ENCODE measurements at regions not wholly inside any gene's neighbourhood (a gene's known extent, or its start where the extent isn't known, plus 50 kb on each side); places are given as distances from the start of the nearest gene placed in this dataset.

- intact Hi-C loops (cut with DNase I), result no loop called here
- no peak for ATAC-seq
- TF ChIP-seq CTCF (IDR thresholded peaks at IDR 0.05), result no peak
- Histone ChIP-seq H3K9me3 (no peaks in the 10 kb centered on the region), H3K27ac (no peak overlapping the region), H3K4me1 (no peaks in the 10 kb centered on the region), H3K36me3 (no peaks in the 10 kb centered on the region), H3K27me3 (no peaks in the 10 kb centered on the region), H3K4me3 (no peak overlapping the region)
- DNase-seq, result no peak
These were observed 484.0 kb upstream of the MAP2 start for GRCh38 chr2:208939852-208940251.

GRCh38 chr2:208945719-208946256, 478.1 kb upstream of the MAP2 start:
- Histone ChIP-seq H3K4me3 (no peak overlapping the region), H3K9me3 (no peaks in the 10 kb centered on the region), H3K4me1 (no peaks in the 10 kb centered on the region), H3K27ac (no peak overlapping the region), H3K27me3 (no peaks in the 10 kb centered on the region), H3K36me3 (no peaks in the 10 kb centered on the region)
- ATAC-seq, result no peak
- TF ChIP-seq CTCF (IDR thresholded peaks at IDR 0.05), result no peak
- DNase-seq, result no peak
- intact Hi-C loops (cut with DNase I), result no loop called here

GRCh38 chr2:208948073-208948472, 475.8 kb upstream of the MAP2 start:
- intact Hi-C loops (cut with DNase I), result no loop called here
- DNase-seq (no peak), ATAC-seq (no peak)
- Histone ChIP-seq H3K27ac (no peak overlapping the region), H3K27me3 (no peaks in the 10 kb centered on the region), H3K4me3 (no peak overlapping the region), H3K4me1 (no peaks in the 10 kb centered on the region), H3K9me3 (no peaks in the 10 kb centered on the region), H3K36me3 (no peaks in the 10 kb centered on the region)
- no peak for TF ChIP-seq CTCF (IDR thresholded peaks at IDR 0.05)

- Histone ChIP-seq H3K9me3 (no peaks in the 10 kb centered on the region), H3K27ac (no peak overlapping the region), H3K36me3 (no peaks in the 10 kb centered on the region), H3K4me1 (no peaks in the 10 kb centered on the region), H3K27me3 (no peaks in the 10 kb centered on the region), H3K4me3 (no peak overlapping the region)
- intact Hi-C loops (cut with DNase I), result no loop called here
- DNase-seq (no peak), ATAC-seq (no peak)
- no peak for TF ChIP-seq CTCF (IDR thresholded peaks at IDR 0.05)
These were observed 453.8 kb upstream of the MAP2 start for GRCh38 chr2:208970070-208970469.

GRCh38 chr2:208977582-208977981, 446.3 kb upstream of the MAP2 start:
- intact Hi-C loops (cut with DNase I), result no loop called here
- ATAC-seq, result no peak
- no peak overlapping the region for H3K27ac ChIP-seq
- no peak for DNase-seq
- no peaks in the 10 kb centered on the region for H3K9me3 ChIP-seq
- no peaks in the 10 kb centered on the region for H3K4me1 ChIP-seq
- H3K4me3 ChIP-seq, result no peak overlapping the region
- H3K27me3 ChIP-seq, result no peaks in the 10 kb centered on the region
- H3K36me3 ChIP-seq, result no peaks in the 10 kb centered on the region
- no peak for TF ChIP-seq CTCF (IDR thresholded peaks at IDR 0.05)

GRCh38 chr2:208978946-208979345, 444.9 kb upstream of the MAP2 start:
- DNase-seq (no peak), ATAC-seq (no peak)
- Histone ChIP-seq H3K4me3 (no peak overlapping the region), H3K36me3 (no peaks in the 10 kb centered on the region), H3K9me3 (no peaks in the 10 kb centered on the region), H3K27ac (no peak overlapping the region), H3K4me1 (no peaks in the 10 kb centered on the region), H3K27me3 (no peaks in the 10 kb centered on the region)
- TF ChIP-seq CTCF (IDR thresholded peaks at IDR 0.05), result no peak
- intact Hi-C loops (cut with DNase I), result no loop called here
